H7 (cell line): ENCODE measurements at regions not wholly inside any gene's neighbourhood (a gene's known extent, or its start where the extent isn't known, plus 50 kb on each side); places are given as distances from the start of the nearest gene placed in this dataset.

Source experiments
- DNase-seq: peaks from one replicate; pipeline ENCODE4 v3.0.0; 2012
- H3K27me3 ChIP-seq: 2 replicates; pipeline ENCODE4 v1.6.0; 2011; ENCODE audit warnings: mild to moderate bottlenecking, low read length; ENCODE audit not compliant: control insufficient read depth, insufficient read depth
- H3K36me3 ChIP-seq: replicated peaks from 2 replicates; pipeline ENCODE4 v1.5.1; 2011; ENCODE audit warnings: low read length; ENCODE audit not compliant: control insufficient read depth, insufficient read depth
- H3K4me3 ChIP-seq: 2 replicates; pipeline ENCODE4 v1.5.1; 2011; ENCODE audit warnings: low read depth, mild to moderate bottlenecking, control low read depth, low read length, moderate library complexity; ENCODE audit not compliant: insufficient read depth

DNA sequence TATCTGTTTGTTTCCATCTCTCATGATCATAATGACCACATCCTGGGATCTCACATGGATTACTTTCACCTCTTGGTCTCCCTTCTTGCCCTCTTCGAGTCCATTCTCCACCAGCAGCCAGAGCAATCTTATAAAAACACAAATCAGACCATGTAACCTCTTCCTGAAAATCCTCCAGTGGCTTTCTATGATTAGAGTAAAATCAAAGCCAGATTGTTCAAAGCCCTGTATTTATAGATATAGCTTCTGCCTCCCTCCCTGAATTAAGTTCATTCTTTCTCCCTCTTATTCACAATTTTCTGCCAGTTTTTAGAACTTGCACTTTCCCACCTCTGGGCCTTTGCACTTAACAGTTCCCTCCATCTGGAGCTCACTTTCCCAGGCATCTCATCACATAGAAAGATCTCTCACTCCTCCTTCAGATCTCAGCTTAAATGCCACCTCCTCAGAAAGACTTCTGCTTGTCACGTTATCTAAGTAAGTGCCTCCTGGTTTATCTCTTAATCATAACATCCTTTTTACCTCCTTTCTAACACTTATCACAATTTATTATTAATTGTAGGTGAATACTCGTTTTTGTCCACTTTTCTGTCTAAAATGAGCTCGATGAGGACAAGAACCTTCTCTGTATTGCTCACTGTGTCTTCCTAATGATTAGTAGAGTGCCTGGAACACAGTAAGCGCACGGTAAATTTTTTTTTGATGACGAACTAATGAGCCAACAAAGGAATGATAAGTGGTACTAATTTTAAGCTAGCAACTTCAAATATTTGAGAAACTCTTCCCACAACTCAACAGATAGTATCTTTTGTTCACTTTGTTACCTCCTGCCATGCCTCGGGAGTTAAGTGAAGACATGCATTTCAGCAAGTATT, 80.5 kb downstream of the CYB561 start:
- H3K36me3 ChIP-seq = no peaks in the 10 kb centered on the region; the same call in 1 of the 2 replicates
- no peak for DNase-seq
- no peak overlapping the region for H3K4me3 ChIP-seq
- no peaks in the 10 kb centered on the region for H3K27me3 ChIP-seq

DNA sequence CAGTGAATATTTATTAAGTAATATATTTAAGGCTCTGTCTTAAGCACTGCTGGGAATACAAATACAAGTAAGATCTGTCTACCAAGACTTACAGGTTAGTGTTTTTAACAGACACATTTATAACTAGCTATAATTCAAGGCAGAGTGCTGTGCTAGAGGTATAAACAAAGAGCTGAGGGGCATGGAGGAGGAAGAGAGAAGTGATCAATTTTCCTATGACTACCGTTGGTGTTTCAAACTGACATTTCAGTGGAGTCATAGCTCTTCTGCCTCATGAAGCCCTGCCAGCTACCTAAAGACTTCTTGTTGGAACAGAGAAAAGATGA, 79.9 kb downstream of the CYB561 start:
- no peak for DNase-seq

DNA sequence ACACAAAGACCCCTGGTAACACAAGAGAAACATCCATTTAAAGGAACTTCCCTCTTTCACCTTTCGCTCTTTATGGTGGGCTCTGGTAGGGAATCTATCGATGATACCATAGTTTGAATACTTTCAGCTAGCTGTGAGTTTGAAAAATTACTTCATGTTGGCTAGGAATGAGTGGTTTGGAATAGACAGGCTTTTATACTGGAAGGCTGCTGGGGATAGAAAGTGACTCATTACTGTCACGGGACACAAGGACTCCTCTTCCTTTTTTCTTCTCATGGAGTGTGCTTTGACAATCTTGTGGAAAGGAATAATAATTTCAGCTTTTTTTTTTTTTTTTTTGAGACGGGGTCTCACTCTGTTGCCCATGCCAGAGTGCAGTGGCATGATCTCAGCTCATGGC, 76.9 kb downstream of the CYB561 start:
- no peaks in the 10 kb centered on the region for H3K36me3 ChIP-seq
- no peaks in the 10 kb centered on the region for H3K27me3 ChIP-seq
- DNase-seq = no peak
- no peak overlapping the region for H3K4me3 ChIP-seq

More for the DNA sequence above, 79.9 kb downstream of the CYB561 start:
- Histone ChIP-seq H3K36me3 (no peaks in the 10 kb centered on the region; the same call in 1 of the 2 replicates), H3K27me3 (no peaks in the 10 kb centered on the region), H3K4me3 (no peak overlapping the region)

DNA sequence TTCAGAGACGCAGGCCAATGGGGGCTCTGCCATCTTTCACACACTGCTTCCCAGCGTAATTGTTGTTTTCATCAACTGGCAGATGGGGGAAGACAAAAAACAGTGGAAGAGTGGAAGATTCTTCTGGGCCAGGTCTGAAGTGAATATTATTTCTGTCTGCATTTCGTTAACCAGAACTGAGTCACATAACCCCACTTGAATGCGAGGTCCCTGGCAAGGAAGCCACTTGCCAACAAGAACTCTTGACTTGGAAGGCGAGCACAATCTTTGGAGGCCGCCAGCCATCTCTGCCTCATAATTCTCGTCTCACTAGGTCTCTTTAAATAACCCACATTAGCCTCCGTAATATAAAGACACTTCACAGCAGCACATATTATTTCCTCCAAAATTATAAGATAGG, 75.4 kb downstream of the CYB561 start:
- no peak for DNase-seq
- Histone ChIP-seq H3K4me3 (no peak overlapping the region), H3K27me3 (no peaks in the 10 kb centered on the region), H3K36me3 (no peaks in the 10 kb centered on the region)

DNA sequence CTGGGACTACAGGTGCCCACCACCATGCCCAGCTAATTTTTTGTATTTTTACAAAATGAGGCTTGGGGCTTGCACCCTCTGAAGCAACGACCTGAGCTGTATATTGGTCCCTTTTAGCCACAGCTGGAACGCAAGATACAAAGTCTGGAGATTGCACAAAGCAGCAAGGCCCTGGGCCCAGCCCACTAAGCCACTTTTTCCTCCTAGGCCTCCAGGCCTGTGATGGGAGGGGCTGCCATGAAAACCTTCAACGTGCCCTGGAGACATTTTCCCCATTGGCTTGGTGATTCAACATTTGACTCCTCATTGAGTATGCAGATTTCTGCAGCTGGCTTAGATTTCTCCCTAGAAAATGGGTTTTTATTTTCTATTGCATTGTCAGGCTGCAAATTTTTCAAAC, 69.2 kb downstream of the CYB561 start:
- DNase-seq = no peak
- Histone ChIP-seq H3K27me3 (no peaks in the 10 kb centered on the region), H3K36me3 (no peaks in the 10 kb centered on the region)

DNA sequence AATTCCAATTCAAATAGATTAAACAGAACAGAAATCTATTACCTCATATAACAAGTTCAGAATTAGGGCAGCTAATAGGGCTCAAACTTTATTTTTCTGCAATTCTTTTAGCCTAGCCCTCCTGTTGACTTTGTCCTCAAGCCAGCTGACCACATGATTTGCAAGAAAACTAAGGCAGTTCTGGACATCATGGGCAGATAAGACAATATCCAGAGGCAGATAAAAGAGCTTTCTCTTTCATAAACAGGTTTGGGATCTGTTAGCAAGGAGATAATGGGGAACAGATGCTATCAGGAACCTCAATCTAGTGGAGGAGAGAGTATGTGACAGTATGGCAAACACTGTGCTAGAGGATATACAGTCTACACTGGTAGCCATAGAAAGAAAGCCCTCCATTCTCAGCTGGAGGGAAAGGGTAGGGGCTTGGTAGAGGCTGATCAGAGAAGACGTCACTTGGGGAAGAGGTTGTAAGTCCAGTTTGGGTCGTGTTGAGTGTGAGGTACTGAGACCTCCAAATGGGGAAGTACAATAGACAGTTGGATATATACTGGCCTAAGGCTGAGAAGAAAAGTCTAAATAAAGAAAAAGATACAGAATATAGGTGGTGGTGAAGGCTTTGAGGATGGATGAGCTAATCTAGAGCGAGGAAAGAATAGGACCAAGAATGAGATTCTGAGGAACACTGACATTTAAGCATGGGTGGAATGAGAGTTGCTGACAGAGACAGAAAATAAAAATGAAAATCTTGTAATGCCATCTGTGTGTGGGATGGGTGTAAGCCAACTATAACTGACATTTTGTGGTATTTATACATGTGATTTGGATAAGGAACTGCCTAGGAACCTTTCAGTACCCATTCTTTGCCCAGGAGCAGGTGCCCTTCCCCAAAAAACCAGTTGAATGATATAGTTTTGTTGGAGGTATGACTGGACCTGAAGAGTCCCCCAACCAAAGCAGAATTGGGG, 67.4 kb downstream of the CYB561 start:
- DNase-seq = no peak
- no peaks in the 10 kb centered on the region for H3K36me3 ChIP-seq
- H3K27me3 ChIP-seq = no peaks in the 10 kb centered on the region
- H3K4me3 ChIP-seq = no peak overlapping the region

More for the DNA sequence above, 69.2 kb downstream of the CYB561 start:
- H3K4me3 ChIP-seq = no peak overlapping the region

DNA sequence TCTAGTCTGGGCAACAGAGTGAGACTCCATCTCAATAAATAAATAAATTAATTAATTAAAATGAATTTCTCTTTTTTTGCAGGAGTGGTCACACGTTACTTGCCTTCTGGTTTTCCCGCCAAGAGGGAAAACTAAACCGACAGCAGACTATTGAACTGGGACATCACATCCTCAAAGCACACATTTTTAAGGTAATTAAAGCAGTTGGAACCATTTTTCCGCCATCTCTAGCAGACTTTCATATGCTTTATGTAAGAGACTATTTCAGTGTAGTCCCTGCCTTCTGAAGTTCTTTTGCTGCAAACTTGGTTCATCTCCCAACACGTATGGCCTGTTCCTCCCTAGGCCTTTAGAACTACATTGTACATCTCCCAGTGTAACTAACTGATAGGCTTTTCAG, 66.5 kb downstream of the CYB561 start:
- no peaks in the 10 kb centered on the region for H3K27me3 ChIP-seq
- no peak overlapping the region for H3K4me3 ChIP-seq
- DNase-seq = no peak
- H3K36me3 ChIP-seq = no peaks in the 10 kb centered on the region

DNA sequence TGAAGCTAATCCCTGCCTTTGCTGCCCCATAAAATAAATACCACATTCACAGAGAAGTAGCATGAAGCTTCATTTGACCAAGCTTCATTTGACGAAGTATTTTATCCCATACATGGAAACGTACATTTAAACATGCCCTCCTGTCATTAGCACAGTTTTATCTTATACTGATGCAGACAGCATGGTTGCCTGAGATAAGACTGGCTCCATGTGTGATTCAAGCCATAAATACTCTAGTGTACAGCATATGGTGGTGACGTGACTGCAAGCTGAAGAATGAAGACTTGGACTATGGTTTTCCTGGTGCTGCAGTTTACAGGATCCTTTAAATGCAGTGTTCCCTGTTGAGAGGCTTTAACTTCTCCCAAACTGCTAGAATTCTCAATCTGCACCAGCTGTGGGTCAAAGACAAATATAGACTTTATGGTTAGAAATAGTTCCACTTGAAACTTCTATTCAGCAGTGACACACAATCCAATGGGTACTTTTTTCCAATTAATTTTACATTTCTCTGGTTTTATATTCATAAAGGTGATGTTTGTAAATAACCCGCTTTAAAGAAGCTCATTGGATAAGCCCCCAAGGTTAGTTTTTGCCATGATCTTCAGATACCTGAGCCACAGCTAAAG, 64.9 kb downstream of the CYB561 start:
- no peak overlapping the region for H3K4me3 ChIP-seq
- H3K27me3 ChIP-seq = no peaks in the 10 kb centered on the region
- no peaks in the 10 kb centered on the region for H3K36me3 ChIP-seq
- no peak for DNase-seq

DNA sequence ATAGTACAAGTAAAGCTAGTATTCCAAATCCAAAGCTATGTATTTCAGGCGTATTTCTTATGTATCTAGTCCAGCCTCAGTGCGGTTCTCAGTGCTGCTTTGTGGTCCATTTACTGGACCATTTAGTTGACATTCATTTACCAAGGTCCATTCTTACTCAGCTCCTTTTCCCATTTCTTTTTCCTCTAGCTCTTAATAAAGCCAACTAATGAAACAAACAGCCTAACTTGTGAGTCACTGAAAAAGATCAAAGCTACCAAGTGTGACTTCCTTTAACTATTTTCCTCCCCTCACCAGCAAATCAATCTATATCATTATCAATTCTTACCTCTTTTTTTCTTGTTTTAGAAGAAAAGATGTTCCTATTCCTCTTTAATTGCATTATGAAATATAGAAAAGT, 64.0 kb downstream of the CYB561 start:
- Histone ChIP-seq H3K4me3 (no peak overlapping the region), H3K36me3 (no peaks in the 10 kb centered on the region), H3K27me3 (no peaks in the 10 kb centered on the region)
- no peak for DNase-seq
